IMR-90 (cell line): ENCODE measurements at regions not wholly inside any gene's neighbourhood (a gene's known extent, or its start where the extent isn't known, plus 50 kb on each side); places are given as distances from the start of the nearest gene placed in this dataset.

Source experiments
- CEBPB ChIP-seq: IDR thresholded peaks from 2 replicates; pipeline ENCODE4 v1.6.1; 2012; ENCODE audit warnings: low read depth, low read length, improper control_type of control experiment
- CTCF ChIP-seq: conservative IDR thresholded peaks from 2 replicates; pipeline ENCODE4 v1.5.1; 2012; ENCODE audit warnings: mild to moderate bottlenecking, low read depth, low read length, improper control_type of control experiment
- ELK1 ChIP-seq: fragments of 150-350 bp; IDR thresholded peaks from 2 replicates; pipeline ENCODE4 v1.6.1; 2016; ENCODE audit warnings: low read depth, mild to moderate bottlenecking, low read length, moderate library complexity, borderline replicate concordance
- FOS ChIP-seq: fragments of 150-350 bp; IDR thresholded peaks from 2 replicates; pipeline ENCODE4 v1.6.1; 2016; ENCODE audit warnings: low read depth, low read length
- NFE2L2 ChIP-seq: fragments of 150-350 bp; IDR thresholded peaks from 2 replicates; pipeline ENCODE4 v1.6.1; 2016; ENCODE audit warnings: low read depth, mild to moderate bottlenecking, low read length
- POLR2A ChIP-seq: IDR thresholded peaks from 2 replicates; pipeline ENCODE4 v1.6.1; 2012; ENCODE audit warnings: mild to moderate bottlenecking, low read depth, low read length
- RAD21 ChIP-seq: IDR thresholded peaks from 2 replicates; pipeline ENCODE4 v1.6.1; 2012; ENCODE audit warnings: low read length, improper control_type of control experiment
- RCOR1 ChIP-seq: IDR thresholded peaks from 2 replicates; pipeline ENCODE4 v1.6.1; 2012; ENCODE audit warnings: mild to moderate bottlenecking, low read length, improper control_type of control experiment; ENCODE audit not compliant: insufficient replicate concordance
- RFX5 ChIP-seq: IDR thresholded peaks from 2 replicates; pipeline ENCODE4 v1.8.0; 2012; ENCODE audit warnings: low read depth, mild to moderate bottlenecking, low read length, moderate library complexity
- USF2 ChIP-seq: fragments of 150-350 bp; IDR thresholded peaks from 2 replicates; pipeline ENCODE4 v1.6.1; 2017; ENCODE audit warnings: mild to moderate bottlenecking, antibody characterized with exemption, low read length, low read depth

GRCh38 chr1:56359056-56359455 is 220.3 kb downstream of the PLPP3 start:
- no peak for TF ChIP-seq CTCF
- no peak for TF ChIP-seq RFX5
- TF ChIP-seq FOS: no peak
- TF ChIP-seq NFE2L2: no peak
- TF ChIP-seq USF2: no peak
- TF ChIP-seq RCOR1: no peak
- no peak for TF ChIP-seq ELK1
- no peak for TF ChIP-seq POLR2A
- TF ChIP-seq RAD21: no peak
- TF ChIP-seq CEBPB: no peak
